SK-N-SH (cell line): ENCODE measurements at regions not wholly inside any gene's neighbourhood (a gene's known extent, or its start where the extent isn't known, plus 50 kb on each side); places are given as distances from the start of the nearest gene placed in this dataset.

Experiments
- CTCF ChIA-PET: fragments of 300-600, 350-600 bp; formaldehyde crosslinking; extraction: SDS; loops from one replicate; lab custom pipeline; 2021; lab: Yijun Ruan, JAX
- POLR2A ChIA-PET: fragments of 350-600 bp; sonication (Branson Sonifier 250); formaldehyde crosslinking; extraction: SDS; loops from one replicate; lab custom pipeline; 2020; ENCODE audit warnings: antibody characterized with exemption, inconsistent platforms; lab: Yijun Ruan, JAX
- DNase-seq: peaks from one replicate; pipeline ENCODE4 v3.0.0; 2012
- H2AFZ ChIP-seq: fragments of 200-600 bp; sonication (generic); 2 replicates; pipeline ENCODE4 v1.8.1; 2016; ENCODE audit warnings: antibody characterized with exemption, mild to moderate bottlenecking, low read depth
- H3F3A ChIP-seq: fragments of 200-600 bp; sonication (generic); replicated peaks from 2 replicates; pipeline ENCODE3; 2016; ENCODE audit warnings: antibody characterized with exemption, mild to moderate bottlenecking; ENCODE audit not compliant: insufficient read depth
- H3K27ac ChIP-seq, 2 experiments: fragments of 200-500 bp in 1 of 2; fragments of 200-600 bp in 1 of 2; sonication (Bioruptor generic) in 1 of 2; sonication (generic), shearing (Covaris generic) in 1 of 2; 2 replicates each; pipeline versions ENCODE4 v1.5.1 to v1.6.1; 2014 to 2016; ENCODE audit warnings: low read depth in 2 of 2, inconsistent platforms in 1 of 2, low read length in 1 of 2, mild to moderate bottlenecking in 1 of 2, mixed read lengths in 1 of 2
- H3K27me3 ChIP-seq: fragments of 200-600 bp; sonication (generic), shearing (Covaris generic); 2 replicates; pipeline ENCODE4 v1.6.1; 2016; ENCODE audit warnings: mixed run types; ENCODE audit not compliant: insufficient read depth
- H3K36me3 ChIP-seq, 2 experiments: fragments of 200-500 bp in 1 of 2; fragments of 200-600 bp in 1 of 2; sonication (Bioruptor generic) in 1 of 2; sonication (generic) in 1 of 2; replicated peaks in 1 of 2; 2 replicates each; pipeline versions ENCODE3 to v1.5.1; 2014 to 2016; ENCODE audit warnings: low read length in 1 of 2, mild to moderate bottlenecking in 1 of 2; ENCODE audit not compliant: insufficient read depth in 2 of 2, control insufficient read depth in 1 of 2
- H3K4me1 ChIP-seq, 2 experiments: fragments of 200-500 bp in 1 of 2; fragments of 200-600 bp in 1 of 2; sonication (Bioruptor generic) in 1 of 2; sonication (generic), shearing (Covaris generic) in 1 of 2; 2 replicates each; pipeline versions ENCODE4 v1.5.1 to v1.6.1; 2014 to 2016; ENCODE audit warnings: low read depth in 1 of 2, low read length in 1 of 2, mixed run types in 1 of 2; ENCODE audit not compliant: insufficient read depth in 2 of 2, control insufficient read depth in 1 of 2
- H3K4me2 ChIP-seq: fragments of 200-600 bp; sonication (generic), shearing (Covaris generic); 2 replicates; pipeline ENCODE4 v1.6.1; 2017; ENCODE audit warnings: mixed run types
- H3K4me3 ChIP-seq, 2 experiments: fragments of 200-500 bp in 1 of 2; fragments of 200-600 bp in 1 of 2; sonication (Bioruptor generic) in 1 of 2; sonication (generic), shearing (Covaris generic) in 1 of 2; 2 replicates each; pipeline versions ENCODE4 v1.5.1 to v1.8.1; 2014 to 2016; ENCODE audit warnings: low read depth in 2 of 2, inconsistent platforms in 1 of 2, low read length in 1 of 2, mild to moderate bottlenecking in 1 of 2, mixed read lengths in 1 of 2, moderate library complexity in 1 of 2
- H3K79me2 ChIP-seq: fragments of 200-600 bp; sonication (generic); 2 replicates; pipeline ENCODE4 v1.8.1; 2017; ENCODE audit warnings: mild to moderate bottlenecking; ENCODE audit not compliant: insufficient read depth
- H3K9ac ChIP-seq: fragments of 200-600 bp; sonication (generic); 2 replicates; pipeline ENCODE4 v1.6.1; 2017; ENCODE audit warnings: mixed run types
- H3K9me2 ChIP-seq: fragments of 200-600 bp; sonication (generic); 2 replicates; pipeline ENCODE4 v1.6.1; 2017; ENCODE audit warnings: mixed run types
- H3K9me3 ChIP-seq: fragments of 200-600 bp; sonication (generic); 2 replicates; pipeline ENCODE4 v1.6.1; 2017; ENCODE audit warnings: mixed run types, mild to moderate bottlenecking, moderate library complexity
- H4K20me1 ChIP-seq: fragments of 200-600 bp; sonication (generic); 2 replicates; pipeline ENCODE4 v1.6.1; 2017; ENCODE audit warnings: mild to moderate bottlenecking, mixed run types; ENCODE audit not compliant: insufficient read depth
- CHD2 ChIP-seq: fragments of 150-350 bp; IDR thresholded peaks from 2 replicates; pipeline ENCODE4 v1.6.1; 2018; ENCODE audit warnings: low read length; ENCODE audit not compliant: partially characterized antibody
- ELF1 ChIP-seq: IDR thresholded peaks from 2 replicates; pipeline ENCODE4 v1.4.0; 2012
- GABPA ChIP-seq: IDR thresholded peaks from 2 replicates; pipeline ENCODE4 v1.4.0; 2012; ENCODE audit warnings: low read depth, mild to moderate bottlenecking
- GATA2 ChIP-seq: sonication (generic); formaldehyde crosslinking; IDR thresholded peaks from 2 replicates; pipeline ENCODE4 v1.5.0; 2020; ENCODE audit warnings: mild to moderate bottlenecking, missing genetic modification reagents
- NFIC ChIP-seq: IDR thresholded peaks from 2 replicates; pipeline ENCODE4 v1.4.0; 2012; ENCODE audit warnings: borderline replicate concordance
- POLR2AphosphoS5 ChIP-seq: IDR thresholded peaks from 2 replicates; pipeline ENCODE4 v1.6.1; 2012; ENCODE audit warnings: low read depth, low read length
- RCOR1 ChIP-seq: fragments of 150-350 bp; IDR thresholded peaks from 2 replicates; pipeline ENCODE4 v1.6.1; 2017; ENCODE audit warnings: antibody characterized with exemption, low read length
- REST ChIP-seq: IDR thresholded peaks from 2 replicates; pipeline ENCODE4 v1.6.1; 2012; ENCODE audit warnings: mild to moderate bottlenecking, low read depth, low read length, moderate library complexity
- TCF12 ChIP-seq: IDR thresholded peaks from 2 replicates; pipeline ENCODE4 v1.4.0; 2012
- USF1 ChIP-seq: IDR thresholded peaks from 2 replicates; pipeline ENCODE4 v1.4.0; 2012; ENCODE audit warnings: low read depth, borderline replicate concordance
- WGBS: methylation state at CpG from one replicate; pipeline ENCODE4 v1.1.6; 2017; ENCODE audit warnings: low lambda C conversion rate; 5-methylcytosine and 5-hydroxymethylcytosine counted together

- Histone ChIP-seq H3K4me3 (no peak overlapping the region), H3K79me2 (no peaks in the 10 kb centered on the region), H3K9me3 (no peaks in the 10 kb centered on the region), H3K4me1 (no peaks in the 10 kb centered on the region), H3K9me2 (no peaks in the 10 kb centered on the region), H3K27ac (no peak overlapping the region), H4K20me1 (no peaks in the 10 kb centered on the region), H3K36me3 (no peaks in the 10 kb centered on the region), H3K9ac (no peak overlapping the region), H2AFZ (no peak overlapping the region), H3K4me2 (no peak overlapping the region)
- no peak for DNase-seq
- CTCF ChIA-PET = no interaction called here
- WGBS = 33% methylated on average over 2 of the region's 4 CpGs
- no peak for TF ChIP-seq CHD2
- TF ChIP-seq POLR2AphosphoS5 = no peak
- TF ChIP-seq, all 33 proteins: peak for 0
- H3K27me3 ChIP-seq = no peaks in the 10 kb centered on the region
- no peaks in the 10 kb centered on the region for H3F3A ChIP-seq
- POLR2A ChIA-PET = no interaction called here
These were observed 216.6 kb downstream of the PLA2G4A start for GRCh38 chr1:187045371-187045770.

GRCh38 chr1:187046293-187046692 lies 217.5 kb downstream of the PLA2G4A start:
- Histone ChIP-seq H3K9ac (no peak overlapping the region), H3K9me2 (no peaks in the 10 kb centered on the region), H3K27ac (no peak overlapping the region), H3K36me3 (no peaks in the 10 kb centered on the region), H2AFZ (no peak overlapping the region), H3K4me1 (no peaks in the 10 kb centered on the region), H3F3A (no peaks in the 10 kb centered on the region), H3K27me3 (no peaks in the 10 kb centered on the region), H3K79me2 (no peaks in the 10 kb centered on the region), H3K9me3 (no peaks in the 10 kb centered on the region), H3K4me2 (no peak overlapping the region), H4K20me1 (no peaks in the 10 kb centered on the region), H3K4me3 (no peak overlapping the region)
- ChIA-PET CTCF (interaction anchor here (1.2 kb wide), 1 partner anchor 11 kb away, joined by 3 read pairs; no protein-coding TSS in a partner anchor), POLR2A (no interaction called here)
- TF ChIP-seq GABPA = no peak
- no peak for TF ChIP-seq REST
- no peak for TF ChIP-seq USF1
- no peak for TF ChIP-seq RCOR1
- no peak for TF ChIP-seq GATA2
- no peak for TF ChIP-seq ELF1
- no peak for TF ChIP-seq NFIC
- no peak for TF ChIP-seq TCF12
- no peak for DNase-seq
- WGBS = 78% methylated on average over 4 of the region's 5 CpGs
